NCI-H748 treated with DMSO at 0.1 percent for 48 hours (cell line): ENCODE measurements at regions not wholly inside any gene's neighbourhood (a gene's known extent, or its start where the extent isn't known, plus 50 kb on each side); places are given as distances from the start of the nearest gene placed in this dataset.
"Not testable (repeated sequence)": the region's sequence is repeated elsewhere in the genome, so short reads cannot be mapped to it uniquely, and the experiment has no call there.

Experiments
- DNase-seq: peaks from one replicate; lab custom pipeline; 2025; lab: John Stamatoyannopoulos, UW

- DNase-seq = no peak
Observed at GRCh38 chr4:14315129-14315528, 687.2 kb upstream of the CPEB2 start.

- no peak for DNase-seq
Observed at GRCh38 chr4:14317351-14317750, 684.9 kb upstream of the CPEB2 start.

GRCh38 chr4:14318671-14319070, 683.6 kb upstream of the CPEB2 start:
- DNase-seq = no peak

GRCh38 chr4:14321723-14322122, 680.6 kb upstream of the CPEB2 start:
- DNase-seq = no peak

GRCh38 chr4:14323191-14323590, 679.1 kb upstream of the CPEB2 start:
- DNase-seq = no peak

- DNase-seq = no peak
Observed at GRCh38 chr4:14329228-14329627, 673.1 kb upstream of the CPEB2 start.

- no peak for DNase-seq
Observed at GRCh38 chr4:14333616-14334015, 668.7 kb upstream of the CPEB2 start.

GRCh38 chr4:14334166-14334565, 668.1 kb upstream of the CPEB2 start:
- no peak for DNase-seq

GRCh38 chr4:14335872-14336271, 666.4 kb upstream of the CPEB2 start:
- DNase-seq = no peak

GRCh38 chr4:14336656-14337055, 665.6 kb upstream of the CPEB2 start:
- DNase-seq = no peak

- no peak for DNase-seq
Observed at GRCh38 chr4:14337892-14338584, 664.2 kb upstream of the CPEB2 start.

GRCh38 chr4:14338585-14339265, 663.6 kb upstream of the CPEB2 start:
- no peak for DNase-seq

GRCh38 chr4:14339715-14340114, 662.6 kb upstream of the CPEB2 start:
- no peak for DNase-seq

- DNase-seq = no peak
Observed at GRCh38 chr4:14340321-14340720, 662.0 kb upstream of the CPEB2 start.

GRCh38 chr4:14343961-14344360, 658.3 kb upstream of the CPEB2 start:
- DNase-seq = no peak

- DNase-seq = no peak
Observed at GRCh38 chr4:14345356-14345775, 656.9 kb upstream of the CPEB2 start.

GRCh38 chr4:14347526-14347925, 654.8 kb upstream of the CPEB2 start:
- no peak for DNase-seq

- DNase-seq = no peak
Observed at GRCh38 chr4:14348506-14348905, 653.8 kb upstream of the CPEB2 start.

GRCh38 chr4:14358544-14359160, 643.6 kb upstream of the CPEB2 start:
- DNase-seq = not testable (repeated sequence)

- no peak for DNase-seq
Observed at GRCh38 chr4:14359991-14360390, 642.3 kb upstream of the CPEB2 start.

GRCh38 chr4:14361084-14361483, 641.2 kb upstream of the CPEB2 start:
- no peak for DNase-seq

GRCh38 chr4:14362385-14362784, 639.9 kb upstream of the CPEB2 start:
- no peak for DNase-seq

- no peak for DNase-seq
Observed at GRCh38 chr4:14364953-14365536, 637.2 kb upstream of the CPEB2 start.
